PC-9 (cell line): ENCODE measurements at regions not wholly inside any gene's neighbourhood (a gene's known extent, or its start where the extent isn't known, plus 50 kb on each side); places are given as distances from the start of the nearest gene placed in this dataset.
"Not testable (repeated sequence)": the region's sequence is repeated elsewhere in the genome, so short reads cannot be mapped to it uniquely, and the experiment has no call there.

Source experiments
- BruUV-seq: library from RNA; stranded (reverse); fragments of 400-500 nt; replicated peaks from 2 replicates; lab custom pipeline; 2021; lab: Mats Ljungman, UMichigan
- CTCF ChIA-PET: fragments of 300-600 bp; sonication (Branson Sonifier 250); formaldehyde crosslinking; loops from one replicate; lab custom pipeline; 2022; ENCODE audit warnings: antibody characterized with exemption; lab: Charles Lee
- POLR2A ChIA-PET: fragments of 300-600 bp; sonication (Branson Sonifier 250); formaldehyde crosslinking; loops from one replicate; lab custom pipeline; 2022; ENCODE audit warnings: antibody characterized with exemption; ENCODE audit not compliant: unreplicated experiment; lab: Charles Lee
- DNase-seq, 2 experiments: peaks; one replicate each; pipeline versions ENCODE4 v3.0.0 to v3.0.0-alpha.2; 2015 to 2022; ENCODE audit warnings: mixed read lengths in 1 of 2
- H2AFZ ChIP-seq: fragments of 200-600 bp; sonication (generic); 2 replicates; pipeline ENCODE4 v1.8.1; 2017; ENCODE audit warnings: antibody characterized with exemption
- H3F3A ChIP-seq: fragments of 200-600 bp; sonication (generic); 2 replicates; pipeline ENCODE4 v1.8.1; 2017; ENCODE audit warnings: antibody characterized with exemption, mild to moderate bottlenecking, low read depth; ENCODE audit not compliant: insufficient read depth
- H3K27ac ChIP-seq: fragments of 200-600 bp; sonication (generic); 2 replicates; pipeline ENCODE4 v1.6.1; 2016; ENCODE audit warnings: mixed run types
- H3K27me3 ChIP-seq: fragments of 200-600 bp; sonication (generic); 2 replicates; pipeline ENCODE4 v1.6.1; 2016; ENCODE audit warnings: low read depth, mixed run types; ENCODE audit not compliant: insufficient read depth
- H3K36me3 ChIP-seq: fragments of 200-600 bp; sonication (generic); 2 replicates; pipeline ENCODE4 v1.6.1; 2016; ENCODE audit warnings: low read depth, mixed run types
- H3K4me1 ChIP-seq: fragments of 200-600 bp; sonication (generic); replicated peaks from 2 replicates; pipeline ENCODE4 v1.6.1; 2016; ENCODE audit warnings: mixed run types; ENCODE audit not compliant: insufficient read depth
- H3K4me2 ChIP-seq: fragments of 200-600 bp; sonication (generic); 2 replicates; pipeline ENCODE4 v1.6.1; 2017; ENCODE audit warnings: mixed run types
- H3K4me3 ChIP-seq: fragments of 200-600 bp; sonication (generic); 2 replicates; pipeline ENCODE4 v1.6.1; 2016; ENCODE audit warnings: mixed run types
- H3K79me2 ChIP-seq: fragments of 200-600 bp; sonication (generic); 2 replicates; pipeline ENCODE4 v1.6.1; 2017; ENCODE audit warnings: low read depth, mixed run types
- H3K9me2 ChIP-seq: fragments of 200-600 bp; sonication (generic); 2 replicates; pipeline ENCODE4 v1.8.1; 2017; ENCODE audit warnings: mild to moderate bottlenecking; ENCODE audit not compliant: insufficient read depth
- H3K9me3 ChIP-seq: fragments of 200-600 bp; sonication (generic); 2 replicates; pipeline ENCODE4 v1.8.1; 2016; ENCODE audit warnings: low read depth; ENCODE audit not compliant: insufficient read depth
- H4K20me1 ChIP-seq: fragments of 200-600 bp; sonication (generic); 2 replicates; pipeline ENCODE4 v1.8.1; 2017; ENCODE audit not compliant: insufficient read depth
- CTCF ChIP-seq: fragments of 200-600 bp; sonication (generic); conservative IDR thresholded peaks from 2 replicates; pipeline ENCODE4 v1.6.1; 2017; ENCODE audit warnings: mixed run types, antibody characterized with exemption, mild to moderate bottlenecking, moderate library complexity
- EZH2 ChIP-seq: fragments of 200-600 bp; sonication (generic); IDR thresholded peaks from 2 replicates; pipeline ENCODE4 v1.8.0; 2017; ENCODE audit warnings: antibody characterized with exemption, low read depth
- intact Hi-C: fragments of 100-400 bp; cut with micrococcal nuclease; formaldehyde crosslinking; loops from one replicate; pipeline ENCODE4 v1.10.0; 2022; ENCODE audit not compliant: unreplicated experiment

GRCh38 chrX:3442691-3443090 is 96.2 kb upstream of the MXRA5 start:
- CTCF ChIA-PET, result no interaction called here
- no peak for TF ChIP-seq CTCF
- TF ChIP-seq EZH2, result no peak

DNA sequence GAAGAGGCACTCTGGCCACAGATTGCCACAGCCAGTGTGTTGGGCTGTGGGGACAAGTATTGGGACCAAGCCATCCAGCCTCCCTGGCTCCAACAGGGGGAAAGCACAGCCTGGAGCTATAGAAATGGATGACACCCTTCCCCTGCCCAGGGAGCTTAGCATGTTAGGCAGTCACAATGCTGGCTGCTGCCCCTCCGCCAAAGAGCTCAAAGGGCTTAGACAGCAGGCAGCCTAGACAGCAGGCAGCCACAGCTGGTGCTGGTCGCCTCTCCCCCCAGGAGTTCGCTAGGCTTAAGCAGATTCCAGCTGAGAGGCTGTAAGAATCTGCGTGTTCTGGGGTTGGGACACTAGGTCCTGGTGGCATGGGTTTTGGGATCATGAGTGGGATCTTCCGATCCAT is 94.5 kb upstream of the MXRA5 start:
- CTCF ChIA-PET, result no interaction called here
- no peaks in the 10 kb centered on the region for H3K4me1 ChIP-seq
- intact Hi-C loops, result no loop called here
- peaks cover 22% of the 10 kb centered on the region for H3K27me3 ChIP-seq
- no peaks in the 10 kb centered on the region for H4K20me1 ChIP-seq
- DNase-seq, result no peak
- BruUV-seq, result no TSS peak
- no peak overlapping the region for H3K4me3 ChIP-seq
- no peaks in the 10 kb centered on the region for H3K36me3 ChIP-seq
- no peaks in the 10 kb centered on the region for H3F3A ChIP-seq
- no peaks in the 10 kb centered on the region for H3K9me3 ChIP-seq
- H3K4me2 ChIP-seq, result no peak overlapping the region
- no peak for TF ChIP-seq CTCF
- no peak for TF ChIP-seq EZH2
- no peak overlapping the region for H2AFZ ChIP-seq
- H3K79me2 ChIP-seq, result no peaks in the 10 kb centered on the region
- H3K27ac ChIP-seq, result no peak overlapping the region
- H3K9me2 ChIP-seq, result no peaks in the 10 kb centered on the region
- POLR2A ChIA-PET, result no interaction called here

More at GRCh38 chrX:3442691-3443090, 96.2 kb upstream of the MXRA5 start:
- Histone ChIP-seq H3K4me2 (no peak overlapping the region), H3F3A (no peaks in the 10 kb centered on the region), H3K36me3 (no peaks in the 10 kb centered on the region), H2AFZ (no peak overlapping the region), H3K4me3 (no peak overlapping the region), H3K9me3 (no peaks in the 10 kb centered on the region), H3K9me2 (no peaks in the 10 kb centered on the region), H3K4me1 (no peaks in the 10 kb centered on the region), H3K27ac (no peak overlapping the region), H3K27me3 (peaks cover 22% of the 10 kb centered on the region), H4K20me1 (no peaks in the 10 kb centered on the region), H3K79me2 (no peaks in the 10 kb centered on the region)
- BruUV-seq, result no TSS peak
- intact Hi-C loops, result no loop called here
- POLR2A ChIA-PET, result no interaction called here
- DNase-seq, result no peak

DNA sequence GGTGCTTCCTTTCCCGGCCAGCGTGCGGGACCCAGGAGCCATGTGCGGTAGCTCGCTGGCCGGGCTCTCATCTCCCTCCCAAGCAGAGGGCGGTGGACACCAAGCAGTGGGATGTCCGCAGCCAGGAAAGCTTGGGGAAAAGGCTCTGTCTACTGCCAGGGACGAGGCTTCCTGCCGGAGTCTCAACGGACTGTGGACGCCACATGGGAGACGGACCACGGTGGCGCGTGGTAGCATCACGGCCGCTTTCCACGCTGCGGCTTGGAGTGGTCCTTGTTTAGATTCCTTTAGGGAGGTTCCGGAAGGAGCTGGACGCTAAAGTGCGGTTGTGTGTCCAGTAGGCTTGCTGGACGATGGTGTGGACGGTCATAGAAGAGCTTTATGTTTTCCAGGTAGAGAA is 89.5 kb upstream of the MXRA5 start:
- H3K36me3 ChIP-seq, POLR2A ChIA-PET, H3K4me3 ChIP-seq, H3K79me2 ChIP-seq, CTCF ChIA-PET, H3K4me1 ChIP-seq, H3K9me2 ChIP-seq, H2AFZ ChIP-seq, H4K20me1 ChIP-seq, H3K27ac ChIP-seq, H3F3A ChIP-seq, H3K9me3 ChIP-seq, H3K4me2 ChIP-seq, intact Hi-C loops, BruUV-seq, DNase-seq: not testable (repeated sequence)
- peaks cover 15% of the 10 kb centered on the region; the same call in 1 of the 2 replicates for H3K27me3 ChIP-seq

- no TSS peak for BruUV-seq
- Histone ChIP-seq H4K20me1 (no peaks in the 10 kb centered on the region), H3F3A (no peaks in the 10 kb centered on the region), H3K4me2 (no peak overlapping the region), H3K27me3 (peaks cover 11% of the 10 kb centered on the region), H3K9me3 (no peaks in the 10 kb centered on the region), H3K9me2 (no peaks in the 10 kb centered on the region), H3K27ac (no peak overlapping the region), H3K79me2 (no peaks in the 10 kb centered on the region), H3K4me1 (no peaks in the 10 kb centered on the region), H3K4me3 (no peak overlapping the region), H2AFZ (no peak overlapping the region), H3K36me3 (no peaks in the 10 kb centered on the region)
- intact Hi-C loops, result no loop called here
- ChIA-PET POLR2A (no interaction called here), CTCF (no interaction called here)
- no peak for DNase-seq
- TF ChIP-seq EZH2 (no peak), CTCF (no peak)
Observed at GRCh38 chrX:3435057-3435456, 88.6 kb upstream of the MXRA5 start.
